ENCODE measurements at regions not wholly inside any gene's neighbourhood (a gene's known extent, or its start where the extent isn't known, plus 50 kb on each side); places are given as distances from the start of the nearest gene placed in this dataset.

DNA sequence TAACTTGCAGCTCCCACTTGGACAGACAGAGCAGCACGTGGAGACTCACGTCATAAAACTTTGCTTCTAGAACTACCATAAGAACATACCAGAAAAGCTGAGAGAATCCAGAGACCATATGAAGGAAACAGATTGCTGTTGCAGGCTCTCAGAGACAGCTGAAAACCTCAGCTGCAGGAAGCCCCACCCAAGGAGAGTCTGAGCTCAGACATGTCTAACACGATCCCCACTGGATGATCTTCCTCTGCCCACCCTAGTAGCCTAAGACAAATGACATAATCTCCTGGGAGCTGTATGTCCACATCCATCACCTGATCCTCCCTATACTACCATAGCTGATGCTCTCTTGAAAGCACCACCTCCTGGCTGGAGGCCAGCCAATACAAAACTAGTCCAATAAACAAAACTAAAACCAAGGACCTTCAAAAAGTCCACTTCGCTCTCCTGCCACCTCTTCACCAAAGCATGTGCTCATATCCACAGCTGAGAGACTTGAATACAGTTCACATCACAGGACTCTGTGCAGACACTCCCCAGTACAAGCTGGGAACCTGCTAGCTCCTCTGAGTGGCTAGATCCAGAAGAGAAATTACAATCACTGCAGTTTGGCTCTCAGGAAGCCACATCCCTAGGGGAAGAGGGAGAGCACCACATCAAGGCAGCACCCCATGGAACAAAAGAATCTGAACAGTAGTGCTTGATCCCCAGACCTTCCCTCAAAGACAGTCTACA, 257.4 kb downstream of the TRIM36 start:
- no peaks in the 10 kb centered on the region for H4K20me1 ChIP-seq (ENCODE audit: insufficient read depth, low read length)
- H3K4me3 ChIP-seq (ENCODE audit: low read length): no peak overlapping the region
- no peaks in the 10 kb centered on the region for H3K36me3 ChIP-seq (replicated peaks; ENCODE audit: insufficient read depth, low read length)
- no peaks in the 10 kb centered on the region for H3K79me2 ChIP-seq (ENCODE audit: low read length)
- H3K4me1 ChIP-seq (ENCODE audit: low read length): no peaks in the 10 kb centered on the region
- no peaks in the 10 kb centered on the region for H3K9me2 ChIP-seq (replicated peaks; ENCODE audit: insufficient read depth, low read length)
- H3K27me3 ChIP-seq (replicated peaks; ENCODE audit: insufficient read depth, low read length): no peaks in the 10 kb centered on the region
- no peak overlapping the region for H3K9ac ChIP-seq (ENCODE audit: low read length)
- TF ChIP-seq EZH2 (optimal IDR thresholded peaks at IDR 0.05; ENCODE audit: low read depth, low read length) (no peak), EZH2phosphoT487 (IDR thresholded peaks at IDR 0.05; ENCODE audit: low read length) (no peak)
- TF ChIP-seq, protein P1, sequence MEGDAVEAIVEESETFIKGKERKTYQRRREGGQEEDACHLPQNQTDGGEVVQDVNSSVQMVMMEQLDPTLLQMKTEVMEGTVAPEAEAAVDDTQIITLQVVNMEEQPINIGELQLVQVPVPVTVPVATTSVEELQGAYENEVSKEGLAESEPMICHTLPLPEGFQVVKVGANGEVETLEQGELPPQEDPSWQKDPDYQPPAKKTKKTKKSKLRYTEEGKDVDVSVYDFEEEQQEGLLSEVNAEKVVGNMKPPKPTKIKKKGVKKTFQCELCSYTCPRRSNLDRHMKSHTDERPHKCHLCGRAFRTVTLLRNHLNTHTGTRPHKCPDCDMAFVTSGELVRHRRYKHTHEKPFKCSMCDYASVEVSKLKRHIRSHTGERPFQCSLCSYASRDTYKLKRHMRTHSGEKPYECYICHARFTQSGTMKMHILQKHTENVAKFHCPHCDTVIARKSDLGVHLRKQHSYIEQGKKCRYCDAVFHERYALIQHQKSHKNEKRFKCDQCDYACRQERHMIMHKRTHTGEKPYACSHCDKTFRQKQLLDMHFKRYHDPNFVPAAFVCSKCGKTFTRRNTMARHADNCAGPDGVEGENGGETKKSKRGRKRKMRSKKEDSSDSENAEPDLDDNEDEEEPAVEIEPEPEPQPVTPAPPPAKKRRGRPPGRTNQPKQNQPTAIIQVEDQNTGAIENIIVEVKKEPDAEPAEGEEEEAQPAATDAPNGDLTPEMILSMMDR (IDR thresholded peaks at IDR 0.05; ENCODE audit: low read length): no peak
- no peak overlapping the region for H3K27ac ChIP-seq (ENCODE audit: low read length)
- H2AFZ ChIP-seq (ENCODE audit: low read length): no peak overlapping the region
- no peak overlapping the region for H3K4me2 ChIP-seq (ENCODE audit: low read depth, low read length)
- no peaks in the 10 kb centered on the region for H3K9me3 ChIP-seq (replicated peaks; ENCODE audit: insufficient read depth, low read length)
- no peaks in the 10 kb centered on the region for H3F3A ChIP-seq (ENCODE audit: insufficient read depth, low read length)
- DNase-seq: no peak

DNA sequence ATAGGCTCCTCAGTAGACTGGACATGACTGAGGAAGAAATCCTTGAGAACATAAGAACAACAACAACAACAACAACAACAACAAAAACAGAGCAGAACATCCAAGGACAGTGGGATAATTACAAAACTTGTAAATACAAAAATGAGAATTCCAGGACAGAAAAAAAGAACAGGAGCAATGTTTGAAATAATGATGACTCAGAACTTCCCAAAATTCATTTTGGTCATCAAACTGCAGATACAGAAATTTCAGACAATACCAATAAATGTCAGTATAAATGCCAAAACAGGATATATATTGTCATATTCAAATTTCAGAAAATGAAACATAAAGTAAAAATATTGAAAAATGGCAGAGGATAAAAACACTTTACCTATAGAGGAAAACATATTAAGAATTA, 259.0 kb downstream of the TRIM36 start:
- H3K9me3 ChIP-seq (replicated peaks; ENCODE audit: insufficient read depth, low read length): no peaks in the 10 kb centered on the region
- H3F3A ChIP-seq (ENCODE audit: insufficient read depth, low read length): no peaks in the 10 kb centered on the region
- no peak overlapping the region for H2AFZ ChIP-seq (ENCODE audit: low read length)
- DNase-seq: no peak
- H3K4me2 ChIP-seq (ENCODE audit: low read depth, low read length): no peak overlapping the region
- H3K4me1 ChIP-seq (ENCODE audit: low read length): no peaks in the 10 kb centered on the region
- no peaks in the 10 kb centered on the region for H4K20me1 ChIP-seq (ENCODE audit: insufficient read depth, low read length)
- no peak overlapping the region for H3K4me3 ChIP-seq (ENCODE audit: low read length)
- no peaks in the 10 kb centered on the region for H3K27me3 ChIP-seq (replicated peaks; ENCODE audit: insufficient read depth, low read length)
- no peak overlapping the region for H3K9ac ChIP-seq (ENCODE audit: low read length)
- no peak overlapping the region for H3K27ac ChIP-seq (ENCODE audit: low read length)
- TF ChIP-seq, protein P1 (IDR thresholded peaks at IDR 0.05; ENCODE audit: low read length): no peak
- TF ChIP-seq EZH2 (optimal IDR thresholded peaks at IDR 0.05; ENCODE audit: low read depth, low read length): no peak
- no peak for TF ChIP-seq EZH2phosphoT487 (IDR thresholded peaks at IDR 0.05; ENCODE audit: low read length)
- no peaks in the 10 kb centered on the region for H3K36me3 ChIP-seq (replicated peaks; ENCODE audit: insufficient read depth, low read length)
- H3K79me2 ChIP-seq (ENCODE audit: low read length): no peaks in the 10 kb centered on the region
- no peaks in the 10 kb centered on the region for H3K9me2 ChIP-seq (replicated peaks; ENCODE audit: insufficient read depth, low read length)

GRCh38 chr5:114909424-114909823, 260.3 kb downstream of the TRIM36 start:
- Histone ChIP-seq H2AFZ (ENCODE audit: low read length) (no peak overlapping the region), H3K4me1 (ENCODE audit: low read length) (no peaks in the 10 kb centered on the region), H3K36me3 (replicated peaks; ENCODE audit: insufficient read depth, low read length) (no peaks in the 10 kb centered on the region), H3K4me2 (ENCODE audit: low read depth, low read length) (no peak overlapping the region), H3K9me2 (replicated peaks; ENCODE audit: insufficient read depth, low read length) (no peaks in the 10 kb centered on the region), H3K79me2 (ENCODE audit: low read length) (no peaks in the 10 kb centered on the region), H3K27me3 (replicated peaks; ENCODE audit: insufficient read depth, low read length) (no peaks in the 10 kb centered on the region), H4K20me1 (ENCODE audit: insufficient read depth, low read length) (no peaks in the 10 kb centered on the region), H3F3A (ENCODE audit: insufficient read depth, low read length) (no peaks in the 10 kb centered on the region), H3K4me3 (ENCODE audit: low read length) (no peak overlapping the region), H3K9ac (ENCODE audit: low read length) (no peak overlapping the region), H3K9me3 (replicated peaks; ENCODE audit: insufficient read depth, low read length) (no peaks in the 10 kb centered on the region), H3K27ac (ENCODE audit: low read length) (no peak overlapping the region)
- DNase-seq: no peak
- no peak for TF ChIP-seq EZH2 (optimal IDR thresholded peaks at IDR 0.05; ENCODE audit: low read depth, low read length)
- no peak for TF ChIP-seq EZH2phosphoT487 (IDR thresholded peaks at IDR 0.05; ENCODE audit: low read length)
- TF ChIP-seq, protein P1 (IDR thresholded peaks at IDR 0.05; ENCODE audit: low read length): no peak
